OCI-LY1 (cell line): ENCODE measurements at regions not wholly inside any gene's neighbourhood (a gene's known extent, or its start where the extent isn't known, plus 50 kb on each side); places are given as distances from the start of the nearest gene placed in this dataset.

Source experiments
- H2AFZ ChIP-seq: fragments of 200-600 bp; sonication (generic), shearing (Covaris generic); 2 replicates; pipeline ENCODE4 v1.6.0; 2014; ENCODE audit warnings: antibody characterized with exemption, mild to moderate bottlenecking, low read length
- H3F3A ChIP-seq: fragments of 200-600 bp; sonication (generic), shearing (Covaris generic); 2 replicates; pipeline ENCODE4 v1.6.0; 2014; ENCODE audit warnings: mild to moderate bottlenecking, antibody characterized with exemption, low read length, moderate library complexity; ENCODE audit not compliant: insufficient read depth
- H3K27ac ChIP-seq: fragments of 200-600 bp; sonication (generic); 2 replicates; pipeline ENCODE4 v1.5.1; 2014; ENCODE audit warnings: low read length, mixed run types, mild to moderate bottlenecking, low read depth; ENCODE audit not compliant: poor library complexity, severe bottlenecking
- H3K27me3 ChIP-seq: fragments of 200-600 bp; sonication (generic); 2 replicates; pipeline ENCODE4 v1.6.0; 2014; ENCODE audit warnings: antibody characterized with exemption, mild to moderate bottlenecking, low read length, moderate library complexity; ENCODE audit not compliant: insufficient read depth
- H3K36me3 ChIP-seq: fragments of 200-600 bp; sonication (generic); 2 replicates; pipeline ENCODE4 v1.6.1; 2014; ENCODE audit warnings: mild to moderate bottlenecking, antibody characterized with exemption, low read length, moderate library complexity, mixed read lengths; ENCODE audit not compliant: insufficient read depth
- H3K4me1 ChIP-seq: fragments of 200-600 bp; sonication (generic); 2 replicates; pipeline ENCODE4 v1.5.1; 2014; ENCODE audit warnings: mild to moderate bottlenecking, low read length, moderate library complexity; ENCODE audit not compliant: insufficient read depth, severe bottlenecking
- H3K4me2 ChIP-seq: fragments of 200-600 bp; sonication (generic), shearing (Covaris generic); 2 replicates; pipeline ENCODE4 v1.6.1; 2014; ENCODE audit warnings: low read length
- H3K4me3 ChIP-seq: fragments of 200-600 bp; sonication (generic); 2 replicates; pipeline ENCODE4 v1.5.1; 2014; ENCODE audit warnings: low read length, low read depth, mild to moderate bottlenecking, mixed read lengths; ENCODE audit not compliant: poor library complexity, severe bottlenecking
- H3K79me2 ChIP-seq: fragments of 200-600 bp; shearing (Covaris generic); 2 replicates; pipeline ENCODE4 v1.6.1; 2016; ENCODE audit warnings: mixed run types, low read length, mixed read lengths; ENCODE audit not compliant: insufficient read depth
- H3K9ac ChIP-seq: fragments of 200-600 bp; sonication (generic), shearing (Covaris generic); 2 replicates; pipeline ENCODE4 v1.6.1; 2014; ENCODE audit warnings: mild to moderate bottlenecking, low read length, mixed read lengths
- H3K9me2 ChIP-seq: fragments of 200-600 bp; sonication (generic), shearing (Covaris generic); 2 replicates; pipeline ENCODE4 v1.6.1; 2014; ENCODE audit warnings: low read depth, mild to moderate bottlenecking, low read length, mixed read lengths
- H3K9me3 ChIP-seq: fragments of 200-600 bp; shearing (Covaris generic); 2 replicates; pipeline ENCODE4 v1.6.1; 2014; ENCODE audit warnings: low read length, mixed read lengths
- H4K20me1 ChIP-seq: fragments of 200-600 bp; sonication (generic), shearing (Covaris generic); 2 replicates; pipeline ENCODE4 v1.6.0; 2016; ENCODE audit warnings: mild to moderate bottlenecking, low read length; ENCODE audit not compliant: insufficient read depth
- EZH2 ChIP-seq: fragments of 200-600 bp; sonication (generic), shearing (Covaris generic); IDR thresholded peaks from 2 replicates; pipeline ENCODE4 v1.8.0; 2017; ENCODE audit warnings: borderline replicate concordance, mixed run types, mild to moderate bottlenecking, antibody characterized with exemption, low read length, moderate library complexity, mixed read lengths
- TF ChIP-seq, protein P1 (sequence below): fragments of 200-600 bp; sonication (generic), shearing (Covaris generic); IDR thresholded peaks from 2 replicates; pipeline ENCODE4 v1.5.1; 2017; ENCODE audit warnings: mild to moderate bottlenecking, antibody characterized with exemption, low read length, moderate library complexity, mixed read lengths

DNA sequence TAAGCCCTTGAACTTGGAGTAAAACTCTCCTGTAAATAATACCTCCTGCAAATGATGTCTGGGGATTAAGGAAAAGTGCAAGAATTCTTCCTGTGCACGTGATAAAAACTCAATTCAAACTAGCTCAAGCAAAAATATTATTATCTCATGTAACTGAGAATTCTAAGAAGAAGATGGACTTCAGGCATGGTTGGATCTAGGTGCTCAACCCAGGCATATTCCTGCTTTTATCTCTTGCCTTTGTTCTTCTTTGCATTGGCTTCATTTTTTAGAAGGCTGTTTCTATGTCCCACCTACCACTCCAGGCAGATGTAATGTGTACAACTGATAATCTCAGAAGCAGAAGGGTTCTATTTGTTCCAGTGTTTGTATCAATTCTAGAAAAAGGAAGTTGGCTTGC is 95.8 kb downstream of the DACT2 start:
- no peaks in the 10 kb centered on the region for H3K4me1 ChIP-seq
- no peaks in the 10 kb centered on the region for H3K9me2 ChIP-seq
- no peak overlapping the region for H3K9ac ChIP-seq
- no peak overlapping the region for H2AFZ ChIP-seq
- TF ChIP-seq, protein P1, sequence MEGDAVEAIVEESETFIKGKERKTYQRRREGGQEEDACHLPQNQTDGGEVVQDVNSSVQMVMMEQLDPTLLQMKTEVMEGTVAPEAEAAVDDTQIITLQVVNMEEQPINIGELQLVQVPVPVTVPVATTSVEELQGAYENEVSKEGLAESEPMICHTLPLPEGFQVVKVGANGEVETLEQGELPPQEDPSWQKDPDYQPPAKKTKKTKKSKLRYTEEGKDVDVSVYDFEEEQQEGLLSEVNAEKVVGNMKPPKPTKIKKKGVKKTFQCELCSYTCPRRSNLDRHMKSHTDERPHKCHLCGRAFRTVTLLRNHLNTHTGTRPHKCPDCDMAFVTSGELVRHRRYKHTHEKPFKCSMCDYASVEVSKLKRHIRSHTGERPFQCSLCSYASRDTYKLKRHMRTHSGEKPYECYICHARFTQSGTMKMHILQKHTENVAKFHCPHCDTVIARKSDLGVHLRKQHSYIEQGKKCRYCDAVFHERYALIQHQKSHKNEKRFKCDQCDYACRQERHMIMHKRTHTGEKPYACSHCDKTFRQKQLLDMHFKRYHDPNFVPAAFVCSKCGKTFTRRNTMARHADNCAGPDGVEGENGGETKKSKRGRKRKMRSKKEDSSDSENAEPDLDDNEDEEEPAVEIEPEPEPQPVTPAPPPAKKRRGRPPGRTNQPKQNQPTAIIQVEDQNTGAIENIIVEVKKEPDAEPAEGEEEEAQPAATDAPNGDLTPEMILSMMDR: no peak
- no peak for TF ChIP-seq EZH2
- H3F3A ChIP-seq: no peaks in the 10 kb centered on the region
- no peak overlapping the region for H3K4me3 ChIP-seq
- H3K27ac ChIP-seq: no peak overlapping the region
- H3K36me3 ChIP-seq: no peaks in the 10 kb centered on the region
- no peaks in the 10 kb centered on the region for H3K79me2 ChIP-seq
- H3K4me2 ChIP-seq: no peak overlapping the region
- H4K20me1 ChIP-seq: no peaks in the 10 kb centered on the region
- peaks cover 5% of the 10 kb centered on the region; the same call in 1 of the 2 replicates for H3K27me3 ChIP-seq
- no peaks in the 10 kb centered on the region for H3K9me3 ChIP-seq

DNA sequence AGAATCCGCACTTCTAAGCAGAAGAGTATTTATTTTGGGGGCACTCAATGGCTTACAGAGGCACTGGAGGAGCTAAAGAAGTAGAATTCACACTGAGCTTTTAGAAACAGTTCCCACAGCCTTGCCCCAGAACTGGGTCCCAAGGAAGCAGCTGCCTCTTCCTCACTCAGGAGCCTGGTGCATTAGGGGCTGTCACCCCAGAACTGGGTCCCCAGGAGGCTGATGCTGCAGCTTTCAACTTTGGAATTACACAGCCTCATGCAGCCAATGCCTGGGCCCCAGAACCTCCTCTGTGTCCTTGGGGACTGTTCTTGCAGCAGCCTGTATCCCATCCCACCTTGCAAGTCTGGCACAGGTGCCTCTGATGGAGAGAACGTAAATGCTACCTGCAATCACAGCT is 96.4 kb downstream of the DACT2 start:
- Histone ChIP-seq H3K27ac (no peak overlapping the region), H3K4me1 (no peaks in the 10 kb centered on the region), H3K9me2 (no peaks in the 10 kb centered on the region), H3K79me2 (no peaks in the 10 kb centered on the region), H4K20me1 (no peaks in the 10 kb centered on the region), H3K9ac (no peak overlapping the region), H3K9me3 (no peaks in the 10 kb centered on the region), H2AFZ (no peak overlapping the region), H3K36me3 (no peaks in the 10 kb centered on the region), H3F3A (no peaks in the 10 kb centered on the region), H3K4me3 (no peak overlapping the region), H3K27me3 (peaks cover 5% of the 10 kb centered on the region; the same call in 1 of the 2 replicates), H3K4me2 (no peak overlapping the region)
- TF ChIP-seq EZH2: no peak
- TF ChIP-seq, protein P1: no peak

DNA sequence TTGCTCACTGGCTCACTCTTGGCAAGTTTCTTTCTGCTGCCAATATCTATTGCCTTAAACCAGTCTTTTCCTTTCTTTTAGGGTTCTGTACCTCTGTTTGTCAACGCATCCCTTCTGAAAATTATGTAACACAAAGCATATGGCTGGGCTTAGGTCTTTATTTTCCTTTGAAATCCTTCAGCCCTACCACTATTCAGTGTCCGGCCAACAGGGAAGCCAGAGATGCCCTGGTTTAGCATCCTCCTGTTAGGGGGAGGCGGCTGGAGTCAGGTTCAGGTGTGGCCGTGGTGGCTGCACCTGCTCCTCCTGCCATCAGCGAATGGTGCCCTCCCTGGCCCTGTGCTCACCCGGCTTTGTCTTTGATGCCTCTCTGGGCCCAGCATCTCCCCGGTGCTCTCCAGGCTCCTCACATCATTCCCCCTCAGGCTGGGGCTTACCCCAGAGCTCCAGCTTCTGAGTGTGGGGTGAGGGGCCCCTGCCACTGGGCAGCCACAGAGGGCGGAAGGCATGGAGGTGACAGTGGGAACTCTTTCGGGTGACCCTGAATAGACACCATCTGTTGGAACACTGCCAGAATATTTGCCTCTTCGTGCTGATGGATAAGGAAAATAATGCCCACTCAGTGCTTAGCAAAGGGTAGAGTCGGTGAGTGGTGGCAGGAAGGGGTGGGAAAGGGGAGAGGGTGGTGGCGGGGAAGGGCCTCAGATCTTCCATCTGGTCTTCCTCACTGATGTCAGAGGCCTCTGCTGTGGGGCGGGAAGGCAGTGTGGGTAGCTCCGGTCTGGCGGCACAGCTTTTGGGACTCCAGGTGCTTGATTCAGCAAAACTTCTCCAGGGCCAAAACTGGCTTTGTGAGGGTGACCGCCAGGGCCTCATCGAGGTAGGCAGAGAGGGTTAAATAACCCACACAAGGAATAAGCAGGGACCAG is 97.2 kb downstream of the DACT2 start:
- Histone ChIP-seq H4K20me1 (no peaks in the 10 kb centered on the region), H3K9me3 (no peaks in the 10 kb centered on the region), H3K4me1 (no peaks in the 10 kb centered on the region), H3K79me2 (no peaks in the 10 kb centered on the region), H3K4me3 (no peak overlapping the region), H3K4me2 (no peak overlapping the region), H3K27ac (no peak overlapping the region), H3K9me2 (no peaks in the 10 kb centered on the region), H3F3A (no peaks in the 10 kb centered on the region), H2AFZ (no peak overlapping the region), H3K9ac (no peak overlapping the region), H3K27me3 (peaks cover 5% of the 10 kb centered on the region; the same call in 1 of the 2 replicates), H3K36me3 (no peaks in the 10 kb centered on the region)
- TF ChIP-seq, protein P1: no peak
- no peak for TF ChIP-seq EZH2
